Upper lobe of left lung (tissue), 6 donors: ENCODE measurements at regions not wholly inside any gene's neighbourhood (a gene's known extent, or its start where the extent isn't known, plus 50 kb on each side); places are given as distances from the start of the nearest gene placed in this dataset.

Experiments used
- ATAC-seq, 2 donors: fragments of 200-7000 bp; cut with Tn5 transposase; one replicate each; pipeline ENCODE4 v1.9.1; 2022; ENCODE audit warnings: mild to moderate bottlenecking in 2 of 2, moderate library complexity in 2 of 2; ENCODE audit not compliant: low FRiP score in 2 of 2
- DNase-seq, 2 donors: peaks; one replicate each; pipeline ENCODE4 v3.0.0-alpha.2; 2019 to 2020
- H3K27ac ChIP-seq, 4 donors: fragments of 200-600 bp; sonication (generic); one replicate each; pipeline ENCODE4 v1.5.1; 2016 to 2019
- H3K27me3 ChIP-seq, 4 donors: fragments of 200-600 bp; sonication (generic); one replicate each; pipeline ENCODE4 v1.5.1; 2017 to 2019
- H3K36me3 ChIP-seq, 4 donors: fragments of 200-600 bp; sonication (generic); one replicate each; pipeline ENCODE4 v1.5.1; 2016 to 2019
- H3K4me1 ChIP-seq, 4 donors: fragments of 200-600 bp; sonication (generic); one replicate each; pipeline ENCODE4 v1.5.1; 2018 to 2019
- H3K4me3 ChIP-seq, 4 donors: fragments of 200-600 bp; sonication (generic); one replicate each; pipeline ENCODE4 v1.5.1; 2017 to 2019; ENCODE audit warnings: mild to moderate bottlenecking in 2 of 4, moderate library complexity in 1 of 4
- H3K9me3 ChIP-seq, 4 donors: fragments of 200-600 bp; sonication (generic); one replicate each; pipeline ENCODE4 v1.5.1; 2018 to 2019
- CTCF ChIP-seq, 6 experiments: fragments of 450-650 bp in 4 of 6; fragments of 200-600 bp in 2 of 6; sonication (generic) in 2 of 6; IDR thresholded peaks; one replicate each; pipeline ENCODE4 v1.5.1; 2016 to 2019; ENCODE audit warnings: antibody characterized with exemption in 6 of 6
- EP300 ChIP-seq, 4 donors: sonication (generic); formaldehyde crosslinking; IDR thresholded peaks; one replicate each; pipeline ENCODE4 v1.5.1; 2017; ENCODE audit warnings: antibody characterized with exemption in 4 of 4, control low read depth in 2 of 4
- POLR2A ChIP-seq, 4 donors: fragments of 450-650 bp; IDR thresholded peaks; one replicate each; pipeline ENCODE4 v1.5.1; 2016 to 2017; ENCODE audit warnings: antibody characterized with exemption in 4 of 4, mild to moderate bottlenecking in 2 of 4
- POLR2AphosphoS5 ChIP-seq, 2 donors: sonication (generic); formaldehyde crosslinking; IDR thresholded peaks; one replicate each; pipeline ENCODE4 v1.5.1; 2017; ENCODE audit warnings: antibody characterized with exemption in 2 of 2
- WGBS, 2 donors: methylation state at CpG; one replicate each; pipeline ENCODE4 v1.1.5; 2017 to 2018; 5-methylcytosine and 5-hydroxymethylcytosine counted together
- donor health status: DM: no; HTN: no; CAD: no; lungs with moderate emphysema.
- donor health status: DM: no; HTN: yes; CAD: no; lungs with severe emphysema.

- WGBS, 2 donors: 88 to 89% methylated on average over 3 of the region's 3 CpGs
Observed at GRCh38 chr7:13822678-13823077, 166.8 kb downstream of the ETV1 start.

GRCh38 chr7:13826752-13827151 lies 162.7 kb downstream of the ETV1 start:
- no peaks in the 10 kb centered on the region for H3K27me3 ChIP-seq
- no peak for TF ChIP-seq EP300 (IDR thresholded peaks at IDR 0.05)
- no peak for TF ChIP-seq POLR2A (IDR thresholded peaks at IDR 0.05)
- no peak for TF ChIP-seq POLR2AphosphoS5 (IDR thresholded peaks at IDR 0.05)
- TF ChIP-seq CTCF (IDR thresholded peaks at IDR 0.05): no peak
- H3K4me3 ChIP-seq: no peak overlapping the region
- ATAC-seq: no peak
- DNase-seq: no peak
- H3K9me3 ChIP-seq: no peaks in the 10 kb centered on the region
- H3K27ac ChIP-seq: no peak overlapping the region
- H3K36me3 ChIP-seq: no peaks in the 10 kb centered on the region
- H3K4me1 ChIP-seq: no peaks in the 10 kb centered on the region
- 69 to 71% methylated on average over 4 of the region's 4 CpGs for WGBS, 2 donors

More at GRCh38 chr7:13822678-13823077, 166.8 kb downstream of the ETV1 start:
- no peak for TF ChIP-seq POLR2A (IDR thresholded peaks at IDR 0.05)
- TF ChIP-seq POLR2AphosphoS5 (IDR thresholded peaks at IDR 0.05): no peak
- no peak for TF ChIP-seq EP300 (IDR thresholded peaks at IDR 0.05)
- no peak overlapping the region for H3K4me3 ChIP-seq
- no peak overlapping the region for H3K27ac ChIP-seq
- no peak for ATAC-seq
- no peak for DNase-seq
- H3K4me1 ChIP-seq: no peaks in the 10 kb centered on the region
- no peaks in the 10 kb centered on the region for H3K9me3 ChIP-seq
- H3K27me3 ChIP-seq: no peaks in the 10 kb centered on the region
- H3K36me3 ChIP-seq: no peaks in the 10 kb centered on the region

GRCh38 chr7:13827716-13828115 lies 161.8 kb downstream of the ETV1 start:
- H3K27me3 ChIP-seq: no peaks in the 10 kb centered on the region
- DNase-seq: no peak
- H3K4me3 ChIP-seq: no peak overlapping the region
- TF ChIP-seq POLR2AphosphoS5 (IDR thresholded peaks at IDR 0.05) (no peak), POLR2A (IDR thresholded peaks at IDR 0.05) (no peak), EP300 (IDR thresholded peaks at IDR 0.05) (no peak), CTCF (IDR thresholded peaks at IDR 0.05) (no peak)
- H3K4me1 ChIP-seq: no peaks in the 10 kb centered on the region
- H3K9me3 ChIP-seq: no peaks in the 10 kb centered on the region
- WGBS, 2 donors: 85 to 87% methylated on average over 5 of the region's 5 CpGs
- H3K36me3 ChIP-seq: no peaks in the 10 kb centered on the region
- H3K27ac ChIP-seq: no peak overlapping the region
- ATAC-seq: no peak

- H3K4me1 ChIP-seq: no peaks in the 10 kb centered on the region
- 88 to 94% methylated on average over 2 of the region's 2 CpGs for WGBS, 2 donors
- no peak overlapping the region for H3K27ac ChIP-seq
- ATAC-seq (no peak), DNase-seq (no peak)
- no peaks in the 10 kb centered on the region for H3K27me3 ChIP-seq
- no peak for TF ChIP-seq POLR2A (IDR thresholded peaks at IDR 0.05)
- no peak for TF ChIP-seq POLR2AphosphoS5 (IDR thresholded peaks at IDR 0.05)
- no peak for TF ChIP-seq CTCF (IDR thresholded peaks at IDR 0.05)
- TF ChIP-seq EP300 (IDR thresholded peaks at IDR 0.05): no peak
- no peaks in the 10 kb centered on the region for H3K9me3 ChIP-seq
- H3K36me3 ChIP-seq: no peaks in the 10 kb centered on the region
- H3K4me3 ChIP-seq: no peak overlapping the region
Observed at GRCh38 chr7:13829231-13829630, 160.2 kb downstream of the ETV1 start.

- 35 to 41% methylated on average over 6 of the region's 6 CpGs for WGBS, 2 donors
- H3K9me3 ChIP-seq: no peaks in the 10 kb centered on the region
- TF ChIP-seq POLR2AphosphoS5 (IDR thresholded peaks at IDR 0.05) (no peak), CTCF (IDR thresholded peaks at IDR 0.05) (no peak), EP300 (IDR thresholded peaks at IDR 0.05) (no peak), POLR2A (IDR thresholded peaks at IDR 0.05) (no peak)
- H3K4me1 ChIP-seq: no peaks in the 10 kb centered on the region
- H3K36me3 ChIP-seq: no peaks in the 10 kb centered on the region
- DNase-seq: no peak
- no peak for ATAC-seq
- no peaks in the 10 kb centered on the region for H3K27me3 ChIP-seq
- no peak overlapping the region for H3K4me3 ChIP-seq
- no peak overlapping the region for H3K27ac ChIP-seq
Observed at GRCh38 chr7:13829914-13830900, 159.3 kb downstream of the ETV1 start.
